ENCODE measurements at regions not wholly inside any gene's neighbourhood (a gene's known extent, or its start where the extent isn't known, plus 50 kb on each side); places are given as distances from the start of the nearest gene placed in this dataset.
"Not testable (repeated sequence)": the region's sequence is repeated elsewhere in the genome, so short reads cannot be mapped to it uniquely, and the experiment has no call there.

DNA sequence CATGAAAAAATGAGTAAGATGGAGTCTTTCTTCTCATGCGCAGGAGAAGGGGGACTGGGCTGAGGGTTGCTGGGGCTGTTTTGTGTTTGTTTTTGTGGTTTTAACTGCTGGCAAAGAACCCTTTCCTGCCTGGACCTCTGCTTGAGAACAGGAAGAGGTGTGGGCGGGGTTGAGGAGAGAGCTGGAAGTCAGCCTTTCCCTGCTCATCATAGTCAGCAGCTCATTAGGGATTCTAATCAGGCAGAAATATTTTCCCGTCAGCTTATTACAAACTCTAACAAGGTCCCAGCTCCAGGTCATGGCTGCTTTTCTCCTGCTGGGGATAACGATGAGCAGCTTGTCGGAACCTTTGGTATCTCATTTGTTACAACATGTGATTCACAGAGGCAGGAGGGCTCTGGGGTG is 185.0 kb upstream of the NRXN3 start:
- H3K9me3 ChIP-seq (ENCODE audit: control insufficient read depth, insufficient read depth, low read depth, low read length) = no peaks in the 10 kb centered on the region
- no peak overlapping the region for H3K4me3 ChIP-seq (ENCODE audit: low read depth, low read length)
- H3K27ac ChIP-seq (ENCODE audit: low read depth, low read length) = no peak overlapping the region
- peaks cover 15% of the 10 kb centered on the region for H3K27me3 ChIP-seq (ENCODE audit: control insufficient read depth, insufficient read depth, low read length)
- no peaks in the 10 kb centered on the region for H3K36me3 ChIP-seq (ENCODE audit: control insufficient read depth, insufficient read depth, low read length)
- H3K9ac ChIP-seq (ENCODE audit: low read length) = no peak overlapping the region
- peaks cover 4% of the 10 kb centered on the region for H3K4me1 ChIP-seq (ENCODE audit: control insufficient read depth, insufficient read depth, low read length)

GRCh38 chr14:77986773-77987172 is 183.4 kb upstream of the NRXN3 start:
- H3K27ac ChIP-seq (ENCODE audit: low read depth, low read length) = no peak overlapping the region
- H3K4me3 ChIP-seq (ENCODE audit: low read depth, low read length) = no peak overlapping the region
- no peaks in the 10 kb centered on the region for H3K9me3 ChIP-seq (ENCODE audit: control insufficient read depth, insufficient read depth, low read depth, low read length)
- no peaks in the 10 kb centered on the region for H3K36me3 ChIP-seq (ENCODE audit: control insufficient read depth, insufficient read depth, low read length)
- H3K27me3 ChIP-seq (ENCODE audit: control insufficient read depth, insufficient read depth, low read length) = no peaks in the 10 kb centered on the region
- H3K9ac ChIP-seq (ENCODE audit: low read length) = no peak overlapping the region
- no peaks in the 10 kb centered on the region for H3K4me1 ChIP-seq (ENCODE audit: control insufficient read depth, insufficient read depth, low read length)

GRCh38 chr14:77988096-77988870 is 181.9 kb upstream of the NRXN3 start:
- Histone ChIP-seq H3K27ac (ENCODE audit: low read depth, low read length) (no peak overlapping the region), H3K9me3 (ENCODE audit: control insufficient read depth, insufficient read depth, low read depth, low read length) (no peaks in the 10 kb centered on the region), H3K36me3 (ENCODE audit: control insufficient read depth, insufficient read depth, low read length) (no peaks in the 10 kb centered on the region), H3K9ac (ENCODE audit: low read length) (no peak overlapping the region), H3K4me3 (ENCODE audit: low read depth, low read length) (no peak overlapping the region), H3K27me3 (ENCODE audit: control insufficient read depth, insufficient read depth, low read length) (no peaks in the 10 kb centered on the region), H3K4me1 (ENCODE audit: control insufficient read depth, insufficient read depth, low read length) (no peaks in the 10 kb centered on the region)

- Histone ChIP-seq H3K27ac (ENCODE audit: low read depth, low read length) (no peak overlapping the region), H3K9me3 (ENCODE audit: control insufficient read depth, insufficient read depth, low read depth, low read length) (0 out of 2 replicates have a peak, but pooled peaks cover 2% of the 10 kb centered on the region), H3K4me1 (ENCODE audit: control insufficient read depth, insufficient read depth, low read length) (no peaks in the 10 kb centered on the region), H3K36me3 (ENCODE audit: control insufficient read depth, insufficient read depth, low read length) (no peaks in the 10 kb centered on the region), H3K27me3 (ENCODE audit: control insufficient read depth, insufficient read depth, low read length) (no peaks in the 10 kb centered on the region), H3K4me3 (ENCODE audit: low read depth, low read length) (no peak overlapping the region), H3K9ac (ENCODE audit: low read length) (no peak overlapping the region)
These were observed 181.2 kb upstream of the NRXN3 start for GRCh38 chr14:77988970-77989369.

DNA sequence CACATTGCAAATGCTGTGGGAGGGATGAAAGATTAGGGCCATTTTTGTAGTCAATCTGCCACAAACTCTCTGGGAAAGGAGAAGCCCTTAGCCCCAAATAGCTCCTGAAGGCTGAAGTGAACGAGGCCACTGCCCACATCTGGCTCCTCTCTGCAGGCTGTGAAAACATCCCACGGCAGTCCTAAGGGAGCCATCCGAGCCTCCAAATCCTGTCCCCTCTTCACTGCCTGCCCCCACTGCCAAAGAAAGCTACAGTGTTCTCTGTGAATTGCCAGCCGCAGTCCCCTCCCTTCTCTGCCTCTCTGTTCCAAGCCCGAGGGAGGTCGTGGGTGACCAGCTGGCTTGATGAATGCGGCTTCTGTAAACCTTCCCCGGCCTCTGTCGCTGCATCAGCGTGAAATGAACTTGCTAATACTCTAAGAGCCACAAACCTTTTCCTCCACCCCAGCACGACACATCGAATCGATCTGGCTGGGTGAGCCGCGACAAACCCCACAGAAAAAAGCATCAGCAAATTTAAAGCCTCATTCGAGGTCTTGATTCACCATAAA is 180.7 kb upstream of the NRXN3 start:
- Histone ChIP-seq H3K9ac (ENCODE audit: low read length) (no peak overlapping the region), H3K4me1 (ENCODE audit: control insufficient read depth, insufficient read depth, low read length) (no peaks in the 10 kb centered on the region), H3K4me3 (ENCODE audit: low read depth, low read length) (no peak overlapping the region), H3K9me3 (ENCODE audit: control insufficient read depth, insufficient read depth, low read depth, low read length) (0 out of 2 replicates have a peak, but pooled peaks cover 4% of the 10 kb centered on the region), H3K36me3 (ENCODE audit: control insufficient read depth, insufficient read depth, low read length) (no peaks in the 10 kb centered on the region), H3K27me3 (ENCODE audit: control insufficient read depth, insufficient read depth, low read length) (no peaks in the 10 kb centered on the region), H3K27ac (ENCODE audit: low read depth, low read length) (no peak overlapping the region)

GRCh38 chr14:77990337-77990736 is 179.8 kb upstream of the NRXN3 start:
- H3K27ac ChIP-seq (ENCODE audit: low read depth, low read length) = no peak overlapping the region

GRCh38 chr14:77991128-77991772 is 178.9 kb upstream of the NRXN3 start:
- H3K27me3 ChIP-seq (ENCODE audit: control insufficient read depth, insufficient read depth, low read length) = no peaks in the 10 kb centered on the region
- no peaks in the 10 kb centered on the region for H3K36me3 ChIP-seq (ENCODE audit: control insufficient read depth, insufficient read depth, low read length)
- no peak overlapping the region for H3K27ac ChIP-seq (ENCODE audit: low read depth, low read length)
- no peak overlapping the region for H3K9ac ChIP-seq (ENCODE audit: low read length)
- peaks cover 15% of the 10 kb centered on the region for H3K9me3 ChIP-seq (ENCODE audit: control insufficient read depth, insufficient read depth, low read depth, low read length)
- H3K4me3 ChIP-seq (ENCODE audit: low read depth, low read length) = no peak overlapping the region
- H3K4me1 ChIP-seq (ENCODE audit: control insufficient read depth, insufficient read depth, low read length) = no peaks in the 10 kb centered on the region

More at GRCh38 chr14:77990337-77990736, 179.8 kb upstream of the NRXN3 start:
- Histone ChIP-seq H3K9ac (ENCODE audit: low read length) (no peak overlapping the region), H3K9me3 (ENCODE audit: control insufficient read depth, insufficient read depth, low read depth, low read length) (peaks cover 10% of the 10 kb centered on the region), H3K4me3 (ENCODE audit: low read depth, low read length) (no peak overlapping the region), H3K4me1 (ENCODE audit: control insufficient read depth, insufficient read depth, low read length) (no peaks in the 10 kb centered on the region), H3K27me3 (ENCODE audit: control insufficient read depth, insufficient read depth, low read length) (no peaks in the 10 kb centered on the region), H3K36me3 (ENCODE audit: control insufficient read depth, insufficient read depth, low read length) (no peaks in the 10 kb centered on the region)

GRCh38 chr14:78005325-78005724 is 164.8 kb upstream of the NRXN3 start:
- Histone ChIP-seq H3K4me3 (ENCODE audit: low read depth, low read length) (no peak overlapping the region), H3K36me3 (ENCODE audit: control insufficient read depth, insufficient read depth, low read length) (no peaks in the 10 kb centered on the region), H3K9ac (ENCODE audit: low read length) (no peak overlapping the region), H3K27me3 (ENCODE audit: control insufficient read depth, insufficient read depth, low read length) (no peaks in the 10 kb centered on the region), H3K27ac (ENCODE audit: low read depth, low read length) (no peak overlapping the region), H3K9me3 (ENCODE audit: control insufficient read depth, insufficient read depth, low read depth, low read length) (peaks cover 20% of the 10 kb centered on the region), H3K4me1 (ENCODE audit: control insufficient read depth, insufficient read depth, low read length) (no peaks in the 10 kb centered on the region)

GRCh38 chr14:78007160-78007559 is 163.0 kb upstream of the NRXN3 start:
- Histone ChIP-seq H3K4me1 (ENCODE audit: control insufficient read depth, insufficient read depth, low read length) (no peaks in the 10 kb centered on the region), H3K9me3 (ENCODE audit: control insufficient read depth, insufficient read depth, low read depth, low read length) (peaks cover 15% of the 10 kb centered on the region), H3K9ac (ENCODE audit: low read length) (no peak overlapping the region), H3K36me3 (ENCODE audit: control insufficient read depth, insufficient read depth, low read length) (no peaks in the 10 kb centered on the region), H3K27ac (ENCODE audit: low read depth, low read length) (no peak overlapping the region), H3K27me3 (ENCODE audit: control insufficient read depth, insufficient read depth, low read length) (no peaks in the 10 kb centered on the region), H3K4me3 (ENCODE audit: low read depth, low read length) (no peak overlapping the region)

- Histone ChIP-seq H3K27ac (ENCODE audit: low read depth, low read length) (no peak overlapping the region), H3K4me1 (ENCODE audit: control insufficient read depth, insufficient read depth, low read length) (no peaks in the 10 kb centered on the region), H3K4me3 (ENCODE audit: low read depth, low read length) (no peak overlapping the region), H3K36me3 (ENCODE audit: control insufficient read depth, insufficient read depth, low read length) (no peaks in the 10 kb centered on the region), H3K9ac (ENCODE audit: low read length) (no peak overlapping the region), H3K27me3 (ENCODE audit: control insufficient read depth, insufficient read depth, low read length) (no peaks in the 10 kb centered on the region), H3K9me3 (ENCODE audit: control insufficient read depth, insufficient read depth, low read depth, low read length) (no peaks in the 10 kb centered on the region)
These were observed 159.5 kb upstream of the NRXN3 start for GRCh38 chr14:78010688-78011087.

DNA sequence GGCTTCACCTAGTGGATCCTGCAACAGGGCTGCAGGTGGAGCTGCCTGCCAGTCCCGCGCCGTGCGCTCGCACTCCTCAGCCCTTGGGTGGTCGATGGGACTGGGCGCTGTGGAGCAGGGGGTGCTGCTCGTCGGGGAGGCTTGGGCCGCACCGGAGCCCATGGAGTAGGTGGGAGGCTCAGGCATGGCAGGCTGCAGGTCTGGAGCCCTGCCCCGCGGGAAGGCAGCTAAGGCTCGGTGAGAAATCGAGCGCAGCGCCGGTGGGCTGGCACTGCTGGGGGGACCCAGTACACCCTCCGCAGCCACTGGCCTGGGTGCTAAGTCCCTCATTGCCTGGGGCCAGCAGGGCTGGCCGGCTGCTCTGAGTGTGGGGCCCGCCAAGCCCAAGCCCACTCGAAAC is 156.3 kb upstream of the NRXN3 start:
- not testable (repeated sequence) for H3K27me3 ChIP-seq (ENCODE audit: control insufficient read depth, insufficient read depth, low read length); H3K4me1 ChIP-seq (ENCODE audit: control insufficient read depth, insufficient read depth, low read length); H3K9ac ChIP-seq (ENCODE audit: low read length); H3K9me3 ChIP-seq (ENCODE audit: control insufficient read depth, insufficient read depth, low read depth, low read length); H3K4me3 ChIP-seq (ENCODE audit: low read depth, low read length); H3K27ac ChIP-seq (ENCODE audit: low read depth, low read length); H3K36me3 ChIP-seq (ENCODE audit: control insufficient read depth, insufficient read depth, low read length)

All from HUES6 (cell line).